HG03060 (cell line): ENCODE measurements at regions not wholly inside any gene's neighbourhood (a gene's known extent, or its start where the extent isn't known, plus 50 kb on each side); places are given as distances from the start of the nearest gene placed in this dataset.

Source experiments
- ATAC-seq: cut with Tn5 transposase; IDR thresholded peaks from one replicate; pipeline ENCODE4 v1.9.1; 2021; ENCODE audit warnings: low read depth, moderate number of reproducible peaks; ENCODE audit not compliant: unreplicated experiment

DNA sequence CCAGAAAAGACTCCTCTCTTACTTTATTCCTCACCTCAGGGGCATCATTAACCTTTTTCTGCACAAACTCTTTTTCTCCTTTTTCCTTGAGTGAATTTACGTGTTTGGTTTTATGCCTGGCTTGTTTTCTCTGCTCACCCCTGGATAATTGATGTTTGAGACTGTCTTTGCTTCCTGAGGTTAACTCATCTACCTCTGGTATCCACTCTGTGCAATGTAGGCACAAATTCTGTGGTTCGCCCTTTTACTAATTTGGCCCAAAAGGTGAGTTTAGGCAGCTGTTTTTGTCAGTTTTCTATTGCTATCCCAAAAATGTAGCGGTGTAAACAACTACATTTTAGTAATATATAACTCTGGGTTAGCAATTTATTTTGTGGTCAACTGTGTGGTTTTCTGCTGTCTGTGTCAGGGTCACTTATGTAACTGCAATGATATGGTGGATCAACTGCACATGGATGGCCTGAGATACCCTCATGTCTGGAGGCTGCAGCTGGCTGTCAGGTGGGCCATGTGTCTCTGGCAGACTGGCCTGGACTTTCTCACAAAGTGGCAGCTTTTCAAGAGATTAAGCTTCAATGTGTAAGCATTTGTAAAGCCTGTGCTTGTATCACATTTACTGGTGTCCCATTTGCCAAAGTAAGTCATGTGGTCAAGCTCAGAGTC, 329.7 kb downstream of the FSIP2 start:
- no peak for ATAC-seq

DNA sequence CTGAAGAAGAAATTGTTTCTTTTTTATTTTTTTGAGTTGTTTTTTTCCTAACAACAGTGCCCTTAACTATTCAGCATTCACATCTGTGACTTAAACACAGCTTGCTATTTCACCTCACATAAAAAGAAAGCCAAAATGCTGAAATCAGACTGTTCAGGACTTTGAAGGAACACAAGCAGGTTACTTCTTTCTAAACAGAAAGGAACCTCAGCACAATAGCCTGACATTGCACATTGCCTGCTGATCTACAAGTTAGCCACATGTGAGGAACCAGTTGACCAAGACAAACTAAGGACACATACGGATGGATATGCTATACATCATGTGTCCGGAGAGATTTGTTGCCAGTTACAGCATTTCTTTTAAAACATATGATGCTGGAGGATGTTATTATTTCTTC, 331.1 kb downstream of the FSIP2 start:
- no peak for ATAC-seq

- ATAC-seq = no peak
Measured at GRCh38 chr2:186085226-186085625, 346.6 kb downstream of the FSIP2 start.

DNA sequence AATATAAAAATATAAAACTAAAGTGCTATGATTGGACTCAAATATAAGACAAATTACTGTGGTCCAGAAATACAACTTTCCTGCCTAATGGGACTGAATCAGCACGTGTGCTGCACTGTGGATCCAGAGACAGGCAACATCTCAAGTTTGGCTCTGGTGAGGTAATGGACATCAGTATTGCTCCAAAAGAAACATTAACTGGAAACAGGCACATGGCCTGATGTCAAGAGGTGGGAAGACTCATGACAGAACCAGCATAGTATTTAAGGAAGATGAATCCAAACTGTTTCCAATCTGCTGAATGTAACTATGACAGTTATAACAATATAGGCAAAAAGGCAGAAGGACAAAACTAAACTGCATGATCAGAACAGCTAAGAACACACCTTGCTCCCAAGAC, 354.6 kb downstream of the FSIP2 start:
- no peak for ATAC-seq

DNA sequence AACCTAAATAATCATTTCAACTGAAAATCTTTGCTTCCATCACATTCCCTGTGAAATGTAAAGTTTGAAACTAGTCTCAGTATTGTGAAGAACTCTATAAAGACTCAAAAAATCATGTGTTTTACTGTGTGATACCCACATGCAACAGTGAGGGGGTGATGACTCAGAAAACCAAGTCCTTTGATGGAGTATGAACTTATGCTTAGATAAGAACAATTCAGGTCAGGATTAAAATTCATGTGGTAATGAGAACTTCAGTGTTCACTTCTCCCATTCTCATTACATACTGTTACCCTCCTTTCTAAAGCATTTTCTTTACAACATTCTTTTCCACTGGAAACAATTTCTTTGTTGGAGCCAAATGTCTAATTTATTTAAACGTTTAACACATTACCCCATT, 360.2 kb downstream of the FSIP2 start:
- no peak for ATAC-seq

- no peak for ATAC-seq
Measured at GRCh38 chr2:186099826-186100225, 361.2 kb downstream of the FSIP2 start.

DNA sequence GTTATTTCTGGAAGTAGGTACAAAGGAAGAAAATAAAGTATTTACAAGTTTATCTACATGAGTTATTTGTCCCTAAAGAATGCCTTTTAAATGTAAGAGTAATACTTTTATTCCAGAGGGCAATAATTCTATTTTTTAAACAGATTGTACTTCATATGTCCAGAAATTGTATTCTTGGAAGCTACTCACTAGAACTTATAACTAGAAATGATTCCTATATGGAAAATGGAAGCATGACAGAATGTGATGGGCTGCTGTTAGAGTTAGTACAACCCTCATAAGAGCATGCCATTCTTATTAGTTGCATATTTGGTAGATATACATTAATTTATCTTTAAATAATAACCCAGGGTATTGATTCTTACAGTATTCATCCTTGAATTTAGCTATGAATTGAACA, 362.0 kb downstream of the FSIP2 start:
- ATAC-seq = no peak

DNA sequence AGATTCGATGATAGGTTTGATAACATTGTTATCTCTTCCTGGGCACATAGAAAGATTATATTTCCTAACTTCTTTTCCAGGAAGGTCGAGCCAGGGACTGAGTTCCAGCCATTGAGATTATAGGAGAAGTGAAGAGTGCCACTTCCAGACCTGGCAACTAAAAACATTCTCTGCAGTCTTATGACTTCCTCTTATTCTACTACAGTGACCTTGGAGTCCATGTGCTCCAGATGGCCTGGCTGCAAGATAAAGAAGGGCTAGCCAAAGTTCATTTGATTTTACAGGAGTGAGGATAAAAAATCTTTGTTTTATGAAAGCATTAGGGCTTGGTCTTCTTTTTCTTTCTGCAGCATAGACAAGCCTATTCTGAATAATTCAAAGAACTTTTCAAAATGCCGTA, 363.0 kb downstream of the FSIP2 start:
- ATAC-seq = no peak

- ATAC-seq = no peak
Measured at GRCh38 chr2:186103276-186103675, 364.7 kb downstream of the FSIP2 start.

DNA sequence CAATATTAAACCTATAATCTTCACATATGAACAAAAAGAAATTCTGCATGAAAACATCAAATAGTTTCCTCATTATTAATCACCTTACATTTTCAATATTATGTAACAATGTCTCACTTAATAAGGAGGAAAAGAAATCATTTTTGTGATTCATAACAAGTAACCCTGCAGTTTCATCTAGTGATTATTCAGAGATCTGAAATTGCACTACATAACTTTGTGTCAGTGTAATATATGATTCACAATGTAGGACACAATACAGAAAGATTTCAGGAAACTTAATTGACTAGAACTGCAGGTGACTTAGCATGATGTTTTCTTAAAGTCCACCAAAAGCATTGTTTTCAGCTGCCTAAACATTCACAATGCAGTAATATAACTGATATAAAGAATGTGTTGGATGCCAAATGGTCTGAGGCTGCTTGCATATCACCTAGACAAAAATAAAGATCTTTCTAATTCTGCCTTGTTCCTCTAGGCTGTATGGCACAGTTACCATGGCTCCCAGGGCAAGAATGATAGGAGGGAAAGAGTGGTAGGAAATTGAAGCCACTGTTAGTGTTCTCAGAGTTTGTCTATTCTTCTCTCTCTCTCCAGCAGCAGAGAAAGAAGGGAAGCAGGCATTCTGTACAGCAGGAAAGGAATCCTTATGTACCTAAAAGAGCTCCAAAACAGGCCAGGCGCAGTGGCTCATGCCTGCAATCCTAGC, 366.6 kb downstream of the FSIP2 start:
- ATAC-seq = no peak

DNA sequence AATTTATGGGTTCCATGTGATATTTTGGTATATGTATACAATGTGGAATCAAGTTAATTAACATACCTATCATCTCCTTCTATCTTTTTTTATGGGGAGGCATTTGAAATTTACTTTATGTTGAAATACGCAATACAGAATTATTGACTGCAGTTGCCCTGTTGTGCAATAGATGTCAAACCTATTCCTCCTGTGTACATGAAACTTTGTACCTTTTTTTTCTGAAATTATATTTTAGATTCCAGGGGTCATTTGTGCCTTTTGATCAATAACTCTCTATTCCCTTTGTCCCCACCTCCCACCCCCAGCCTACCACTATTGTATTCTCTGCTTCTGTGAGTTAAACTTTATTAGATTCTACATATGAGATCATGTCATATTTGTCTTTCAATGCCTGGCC, 369.9 kb downstream of the FSIP2 start:
- no peak for ATAC-seq

- no peak for ATAC-seq
Measured at GRCh38 chr2:186113284-186113683, 372.8 kb upstream of the ZC3H15 start.

GRCh38 chr2:186125156-186125555, 360.9 kb upstream of the ZC3H15 start:
- ATAC-seq = no peak

GRCh38 chr2:186125625-186126024, 360.4 kb upstream of the ZC3H15 start:
- ATAC-seq = no peak

- no peak for ATAC-seq
Measured at GRCh38 chr2:186126181-186126580, 359.9 kb upstream of the ZC3H15 start.

DNA sequence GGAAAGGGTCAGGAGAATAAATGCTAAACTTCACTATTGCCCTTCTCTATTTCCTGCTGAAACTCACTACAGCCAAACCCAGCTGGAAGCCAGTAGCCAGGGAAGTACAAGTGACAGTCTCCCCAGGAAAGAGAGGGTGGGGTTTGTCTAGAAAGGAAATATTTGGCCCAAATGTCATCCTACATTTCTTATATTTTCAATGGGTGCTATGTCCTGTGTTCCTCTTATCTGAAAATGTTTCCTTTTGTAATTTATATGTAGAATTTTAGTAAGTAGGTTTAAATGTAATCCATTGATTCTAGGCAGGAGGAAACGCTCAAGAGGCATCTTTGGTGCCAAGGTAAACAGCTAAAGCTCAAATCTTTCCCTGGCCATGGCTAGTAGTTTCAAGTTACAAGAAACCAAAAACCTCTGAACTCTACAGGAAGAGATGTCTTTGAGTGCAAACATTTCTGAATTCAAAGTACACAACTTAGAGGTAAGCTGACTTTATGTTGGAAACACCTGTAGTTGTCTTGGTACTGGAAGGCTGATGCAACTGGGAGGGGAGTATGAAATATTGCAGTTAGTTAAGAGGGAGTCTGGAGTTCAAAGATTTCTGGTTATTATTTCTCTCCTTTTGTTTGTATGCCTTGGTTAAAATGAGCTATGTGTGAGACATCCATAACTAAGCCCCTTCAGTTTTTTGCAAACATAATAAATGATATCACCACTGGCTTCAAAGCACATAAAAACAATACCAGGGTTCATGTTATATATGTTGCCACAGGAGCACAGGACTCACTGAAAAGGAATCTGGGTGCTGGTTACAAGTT, 356.1 kb upstream of the ZC3H15 start:
- no peak for ATAC-seq

DNA sequence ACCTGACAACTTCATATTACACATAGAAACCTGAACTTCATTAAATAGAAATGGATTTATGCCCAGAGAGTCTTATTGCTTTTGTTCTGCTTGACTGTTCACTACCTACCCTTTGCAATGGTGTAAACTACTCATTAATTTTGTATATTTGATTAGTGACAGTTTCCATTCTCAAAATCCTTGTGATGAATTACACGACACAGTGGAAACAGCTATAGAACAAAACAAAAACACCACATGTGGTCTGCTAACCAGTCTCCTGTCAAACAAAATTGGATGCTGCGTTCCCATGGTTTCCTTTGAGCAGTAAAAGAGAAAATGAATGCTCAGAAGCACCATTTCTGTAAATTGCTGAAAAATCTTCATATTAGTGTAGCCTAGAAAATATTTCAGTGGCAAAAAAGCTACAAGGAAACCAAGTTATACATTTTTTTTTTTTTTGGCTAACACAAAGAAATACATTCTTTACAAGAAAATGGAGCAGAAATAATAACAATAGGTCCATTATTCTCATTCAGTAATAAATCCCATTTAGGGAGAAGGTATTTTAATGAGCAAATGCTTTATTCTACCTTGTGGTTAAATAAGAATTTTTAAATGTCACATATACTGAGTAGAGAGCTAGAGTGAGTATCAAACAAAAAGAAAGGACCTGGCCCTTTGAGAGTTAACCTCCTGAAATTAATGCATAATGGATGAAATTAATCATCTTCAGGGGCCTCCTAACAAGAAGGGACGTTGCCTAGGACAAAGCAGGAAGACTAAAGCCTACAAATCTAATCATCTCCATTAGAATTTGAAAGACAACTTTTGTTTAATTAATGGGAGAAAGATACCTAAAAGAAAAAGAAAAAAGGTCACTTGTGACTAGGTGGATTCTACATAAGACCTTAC, 355.1 kb upstream of the ZC3H15 start:
- ATAC-seq = no peak

GRCh38 chr2:186135686-186136085, 350.4 kb upstream of the ZC3H15 start:
- ATAC-seq = no peak

- ATAC-seq = no peak
Measured at GRCh38 chr2:186136860-186137259, 349.2 kb upstream of the ZC3H15 start.

DNA sequence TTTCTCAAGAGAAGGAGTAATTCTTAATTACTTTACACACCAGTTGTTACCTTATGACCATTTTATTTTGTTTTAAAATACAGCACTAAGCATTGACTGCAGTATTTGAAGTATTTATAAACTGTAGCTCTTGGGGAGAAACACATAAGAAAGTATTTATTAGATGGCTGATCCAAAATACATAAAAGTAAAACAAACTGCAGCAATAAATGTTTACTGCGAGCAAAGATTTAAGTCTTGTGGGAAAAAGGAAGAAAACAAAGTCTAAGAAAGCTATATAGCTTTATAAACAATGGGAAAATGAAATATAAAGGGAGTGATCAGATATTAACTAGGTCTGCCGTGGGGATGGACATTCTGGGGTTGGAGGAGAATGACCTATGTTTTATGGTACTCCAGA, 347.2 kb upstream of the ZC3H15 start:
- no peak for ATAC-seq

GRCh38 chr2:186159101-186159500, 327.0 kb upstream of the ZC3H15 start:
- ATAC-seq = no peak
